ENCODE measurements at regions not wholly inside any gene's neighbourhood (a gene's known extent, or its start where the extent isn't known, plus 50 kb on each side); places are given as distances from the start of the nearest gene placed in this dataset.

- no peak overlapping the region for H3K27ac ChIP-seq
- H3K27me3 ChIP-seq = no peaks in the 10 kb centered on the region
- H3K4me1 ChIP-seq = no peaks in the 10 kb centered on the region
- H3K4me3 ChIP-seq = no peak overlapping the region
- TF ChIP-seq CTCF (IDR thresholded peaks at IDR 0.05) (no peak), POLR2A (IDR thresholded peaks at IDR 0.05) (no peak)
- no peaks in the 10 kb centered on the region for H3K36me3 ChIP-seq
- H3K9me3 ChIP-seq = no peaks in the 10 kb centered on the region
- DNase-seq = no peak
- intact Hi-C loops (cut with DNase I; ENCODE audit: low total_unique reads) = no loop called here
Observed at GRCh38 chr16:49081086-49081485, 200.6 kb downstream of the CBLN1 start.

- TF ChIP-seq POLR2A (IDR thresholded peaks at IDR 0.05) = no peak
- TF ChIP-seq CTCF (IDR thresholded peaks at IDR 0.05) = no peak
- no peaks in the 10 kb centered on the region for H3K36me3 ChIP-seq
- no peaks in the 10 kb centered on the region for H3K27me3 ChIP-seq
- DNase-seq = no peak
- no peak overlapping the region for H3K4me3 ChIP-seq
- intact Hi-C loops (cut with DNase I; ENCODE audit: low total_unique reads) = no loop called here
- no peaks in the 10 kb centered on the region for H3K9me3 ChIP-seq
- no peak overlapping the region for H3K27ac ChIP-seq
- H3K4me1 ChIP-seq = no peaks in the 10 kb centered on the region
Observed at GRCh38 chr16:49078571-49078970, 203.1 kb downstream of the CBLN1 start.

GRCh38 chr16:49078104-49078503 lies 203.5 kb downstream of the CBLN1 start:
- no peaks in the 10 kb centered on the region for H3K9me3 ChIP-seq
- no peak overlapping the region for H3K27ac ChIP-seq
- no peak for DNase-seq
- no peaks in the 10 kb centered on the region for H3K27me3 ChIP-seq
- no peaks in the 10 kb centered on the region for H3K36me3 ChIP-seq
- no peaks in the 10 kb centered on the region for H3K4me1 ChIP-seq
- no peak for TF ChIP-seq POLR2A (IDR thresholded peaks at IDR 0.05)
- TF ChIP-seq CTCF (IDR thresholded peaks at IDR 0.05) = no peak
- no peak overlapping the region for H3K4me3 ChIP-seq
- intact Hi-C loops (cut with DNase I; ENCODE audit: low total_unique reads) = no loop called here

- intact Hi-C loops (cut with DNase I; ENCODE audit: low total_unique reads) = no loop called here
- TF ChIP-seq POLR2A (IDR thresholded peaks at IDR 0.05) (no peak), CTCF (IDR thresholded peaks at IDR 0.05) (no peak)
- no peaks in the 10 kb centered on the region for H3K4me1 ChIP-seq
- no peak for DNase-seq
- H3K36me3 ChIP-seq = no peaks in the 10 kb centered on the region
- H3K27me3 ChIP-seq = no peaks in the 10 kb centered on the region
- H3K4me3 ChIP-seq = no peak overlapping the region
- no peaks in the 10 kb centered on the region for H3K9me3 ChIP-seq
- H3K27ac ChIP-seq = no peak overlapping the region
Observed at GRCh38 chr16:49075709-49076108, 205.9 kb downstream of the CBLN1 start.

GRCh38 chr16:49068224-49068623 lies 213.4 kb downstream of the CBLN1 start:
- Histone ChIP-seq H3K4me3 (no peak overlapping the region), H3K9me3 (no peaks in the 10 kb centered on the region), H3K27me3 (no peaks in the 10 kb centered on the region), H3K27ac (no peak overlapping the region), H3K4me1 (no peaks in the 10 kb centered on the region), H3K36me3 (no peaks in the 10 kb centered on the region)
- TF ChIP-seq POLR2A (IDR thresholded peaks at IDR 0.05) (no peak), CTCF (IDR thresholded peaks at IDR 0.05) (no peak)
- intact Hi-C loops (cut with DNase I; ENCODE audit: low total_unique reads) = no loop called here
- no peak for DNase-seq

Data from uterus (tissue), 3 donors.